Upper lobe of right lung (tissue), 1 donor: ENCODE measurements at regions not wholly inside any gene's neighbourhood (a gene's known extent, or its start where the extent isn't known, plus 50 kb on each side); places are given as distances from the start of the nearest gene placed in this dataset.
"Not testable (repeated sequence)": the region's sequence is repeated elsewhere in the genome, so short reads cannot be mapped to it uniquely, and the experiment has no call there.

Experiments used
- ATAC-seq: fragments of 200-7000 bp; cut with Tn5 transposase; one replicate; pipeline ENCODE4 v1.9.1; 2020; ENCODE audit warnings: mild to moderate bottlenecking, moderate library complexity
- DNase-seq: peaks from one replicate; pipeline ENCODE4 v3.0.0-alpha.2; 2020
- H3K27ac ChIP-seq: fragments of 200-600 bp; one replicate; pipeline ENCODE4 v1.8.0; 2022
- H3K27me3 ChIP-seq: fragments of 200-600 bp; one replicate; pipeline ENCODE4 v1.8.0; 2022; ENCODE audit warnings: mild to moderate bottlenecking
- H3K36me3 ChIP-seq: fragments of 200-600 bp; one replicate; pipeline ENCODE4 v1.8.0; 2022
- H3K4me1 ChIP-seq: fragments of 200-600 bp; one replicate; pipeline ENCODE4 v1.8.0; 2022
- H3K4me3 ChIP-seq: fragments of 200-600 bp; one replicate; pipeline ENCODE4 v1.8.0; 2022; ENCODE audit warnings: mild to moderate bottlenecking
- H3K9me3 ChIP-seq: fragments of 200-600 bp; one replicate; pipeline ENCODE4 v1.8.0; 2022
- CTCF ChIP-seq: fragments of 200-600 bp; IDR thresholded peaks from one replicate; pipeline ENCODE4 v1.8.0; 2022; ENCODE audit warnings: antibody characterized with exemption
- intact Hi-C: fragments of 100-400 bp; cut with DNase I; formaldehyde crosslinking; loops from one replicate; pipeline ENCODE4 v1.11.0; 2022
- donor health status: DM: no; HTN: yes; CAD: no; lungs with severe emphysema.

- ATAC-seq, H3K4me3 ChIP-seq, DNase-seq, H3K27me3 ChIP-seq, intact Hi-C loops, H3K36me3 ChIP-seq, H3K9me3 ChIP-seq, H3K4me1 ChIP-seq, H3K27ac ChIP-seq: not testable (repeated sequence)
These were observed 104.2 kb upstream of the TP53BP2 start for GRCh38 chr1:223949944-223950343.

GRCh38 chr1:223948041-223948440 is 102.3 kb upstream of the TP53BP2 start:
- DNase-seq, H3K4me1 ChIP-seq, intact Hi-C loops, H3K9me3 ChIP-seq, H3K4me3 ChIP-seq, H3K36me3 ChIP-seq, H3K27ac ChIP-seq, H3K27me3 ChIP-seq, ATAC-seq: not testable (repeated sequence)

GRCh38 chr1:223936592-223936991 is 90.8 kb upstream of the TP53BP2 start:
- H3K9me3 ChIP-seq, H3K27ac ChIP-seq, H3K27me3 ChIP-seq, DNase-seq, intact Hi-C loops, H3K4me1 ChIP-seq, H3K4me3 ChIP-seq, H3K36me3 ChIP-seq, ATAC-seq: not testable (repeated sequence)

- ATAC-seq, H3K27me3 ChIP-seq, H3K4me1 ChIP-seq, H3K4me3 ChIP-seq, H3K27ac ChIP-seq, DNase-seq, H3K36me3 ChIP-seq, H3K9me3 ChIP-seq, intact Hi-C loops: not testable (repeated sequence)
These were observed 85.7 kb upstream of the TP53BP2 start for GRCh38 chr1:223931476-223931875.

- intact Hi-C loops, ATAC-seq: not testable (repeated sequence)
- TF ChIP-seq CTCF = peak; percentile 13
These were observed 75.1 kb upstream of the TP53BP2 start for GRCh38 chr1:223920805-223921204.

GRCh38 chr1:223915476-223915875 is 69.7 kb upstream of the TP53BP2 start:
- H3K4me1 ChIP-seq, H3K4me3 ChIP-seq, H3K9me3 ChIP-seq, intact Hi-C loops, DNase-seq, H3K36me3 ChIP-seq, H3K27ac ChIP-seq, ATAC-seq, H3K27me3 ChIP-seq: not testable (repeated sequence)

More at GRCh38 chr1:223920805-223921204, 75.1 kb upstream of the TP53BP2 start:
- not testable (repeated sequence) for H3K27me3 ChIP-seq, H3K4me3 ChIP-seq, H3K27ac ChIP-seq, H3K9me3 ChIP-seq, H3K4me1 ChIP-seq, H3K36me3 ChIP-seq
- peak; percentile 46 for DNase-seq

- intact Hi-C loops, DNase-seq, H3K9me3 ChIP-seq: not testable (repeated sequence)
These were observed 68.0 kb upstream of the TP53BP2 start for GRCh38 chr1:223913715-223914114.

GRCh38 chr1:223907943-223908587 is 62.3 kb upstream of the TP53BP2 start:
- H3K27me3 ChIP-seq, H3K4me1 ChIP-seq, ATAC-seq, H3K4me3 ChIP-seq, H3K36me3 ChIP-seq, H3K9me3 ChIP-seq, intact Hi-C loops, DNase-seq, H3K27ac ChIP-seq: not testable (repeated sequence)
- peak; percentile 38 for TF ChIP-seq CTCF

More at GRCh38 chr1:223913715-223914114, 68.0 kb upstream of the TP53BP2 start:
- ATAC-seq, H3K4me1 ChIP-seq, H3K36me3 ChIP-seq, H3K4me3 ChIP-seq, H3K27ac ChIP-seq, H3K27me3 ChIP-seq: not testable (repeated sequence)

- ATAC-seq, intact Hi-C loops, H3K36me3 ChIP-seq, H3K27me3 ChIP-seq, DNase-seq, H3K9me3 ChIP-seq, H3K27ac ChIP-seq, H3K4me3 ChIP-seq, H3K4me1 ChIP-seq: not testable (repeated sequence)
These were observed 57.5 kb upstream of the TP53BP2 start for GRCh38 chr1:223903221-223903620.

- DNase-seq, H3K4me3 ChIP-seq, H3K36me3 ChIP-seq, H3K9me3 ChIP-seq, H3K27me3 ChIP-seq, H3K4me1 ChIP-seq, H3K27ac ChIP-seq, intact Hi-C loops, ATAC-seq: not testable (repeated sequence)
These were observed 54.0 kb upstream of the TP53BP2 start for GRCh38 chr1:223899775-223900174.

- H3K4me3 ChIP-seq, H3K9me3 ChIP-seq, ATAC-seq, H3K27me3 ChIP-seq, intact Hi-C loops, H3K27ac ChIP-seq, H3K36me3 ChIP-seq, H3K4me1 ChIP-seq, DNase-seq: not testable (repeated sequence)
These were observed 51.4 kb upstream of the TP53BP2 start for GRCh38 chr1:223897097-223897496.

- H3K27ac ChIP-seq, H3K9me3 ChIP-seq, intact Hi-C loops, H3K4me1 ChIP-seq, DNase-seq, H3K4me3 ChIP-seq, H3K27me3 ChIP-seq, H3K36me3 ChIP-seq, ATAC-seq: not testable (repeated sequence)
These were observed 50.2 kb upstream of the TP53BP2 start for GRCh38 chr1:223895950-223896349.
